Heart right ventricle (tissue), 16 donors: ENCODE measurements at regions not wholly inside any gene's neighbourhood (a gene's known extent, or its start where the extent isn't known, plus 50 kb on each side); places are given as distances from the start of the nearest gene placed in this dataset.

ENCODE experiments used
- ATAC-seq, 8 donors: fragments of 200-7000 bp; cut with Tn5 transposase; one replicate each; pipeline ENCODE4 v1.9.1; 2020; ENCODE audit warnings: mild to moderate bottlenecking in 8 of 8, moderate library complexity in 8 of 8, moderate number of reproducible peaks in 1 of 8
- DNase-seq, 2 donors: peaks; one replicate each; pipeline ENCODE4 v3.0.0-alpha.2; 2020
- H3K27ac ChIP-seq, 10 donors: fragments of 200-600 bp; sonication (generic) in 2 of 10; one replicate each; pipeline versions ENCODE4 v1.5.0 to v1.8.0; 2020 to 2022; ENCODE audit warnings: mild to moderate bottlenecking in 3 of 10
- H3K27me3 ChIP-seq, 7 donors: fragments of 200-600 bp; one replicate each; pipeline ENCODE4 v1.8.0; 2021 to 2022; ENCODE audit warnings: mild to moderate bottlenecking in 2 of 7
- H3K36me3 ChIP-seq, 9 donors: fragments of 200-600 bp; sonication (generic) in 1 of 9; one replicate each; pipeline versions ENCODE4 v1.5.0 to v1.8.0; 2020 to 2022; ENCODE audit warnings: mild to moderate bottlenecking in 2 of 9
- H3K4me1 ChIP-seq, 9 donors: fragments of 200-600 bp; sonication (generic) in 1 of 9; one replicate each; pipeline versions ENCODE4 v1.5.0 to v1.8.0; 2020 to 2022; ENCODE audit warnings: mild to moderate bottlenecking in 4 of 9
- H3K4me3 ChIP-seq, 10 donors: fragments of 200-600 bp; sonication (generic) in 2 of 10; one replicate each; pipeline versions ENCODE4 v1.5.0 to v1.8.0; 2020 to 2022; ENCODE audit warnings: mild to moderate bottlenecking in 7 of 10, moderate library complexity in 2 of 10
- H3K9me3 ChIP-seq, 11 donors: fragments of 200-600 bp in 10 of 11; sonication (generic) in 2 of 11; one replicate each; pipeline versions ENCODE4 v1.5.0 to v1.8.0; 2013 to 2022; ENCODE audit warnings: mild to moderate bottlenecking in 2 of 11, control low read depth in 1 of 11, moderate library complexity in 1 of 11
- CTCF ChIP-seq, 9 donors: fragments of 200-600 bp; sonication (generic) in 2 of 9; IDR thresholded peaks; one replicate each; pipeline versions ENCODE4 v1.5.0 to v1.8.0; 2021 to 2022; ENCODE audit warnings: antibody characterized with exemption in 9 of 9, mild to moderate bottlenecking in 5 of 9, moderate library complexity in 1 of 9
- WGBS, 2 donors: extraction: QIAGEN DNeasy Blood & Tissue Kit; methylation state at CpG; one replicate each; pipeline ENCODE4 v1.1.7; 2013; ENCODE audit warnings: inconsistent platforms in 1 of 2; 5-methylcytosine and 5-hydroxymethylcytosine counted together
- intact Hi-C, 10 donors: fragments of 100-400 bp; cut with DNase I; formaldehyde crosslinking; loops; one replicate each; pipeline versions ENCODE4 v1.11.1 to v1.14.2; 2022
- donor health status: Arrhythmogenic right ventricular cardiomyopathy.
- donor health status: ischemic (EF 13 %, LVEDD 7.1; RV severe dilation, severe dysfunction).
- donor health status: healthy with polysubstance abuse.
- donor health status: DM: no; HTN: yes; CAD: no.
- donor health status: DM: no; HTN: no; CAD: no.
- donor health status: ischemic (EF 25% LVEDD 6.9; RV normal size, moderate dysfunction).
- donor health status: ischemic (EF 25% LVEDD 5.7; RV mildly dilated, moderate dysfunction).
- donor health status: healthy.
- donor health status: DM: yes; HTN: yes; CAD: no.
- donor health status: Ischemic cardiomyopathy.
- donor health status: ischemic (EF 35%, LVEDD 5.7; RV mildly dilated, moderate dysfunction).
- donor health status: nonischemic (EF 11% LVEDD 7.7; RV severe dilation, severe dysfunction).
- donor health status: DM: yes; HTN: yes; CAD: no.
- donor health status: PGD.
- donor health status: ischemic (EF 29% LVEDD 5.4; RV normal size, mild dysfunction).
- donor health status: nonischemic (EF 23%, LVEDD 6.1; RV moderate dilation, normal function).

GRCh38 chr6:114793428-114793827, 450.6 kb upstream of the HS3ST5 start:
- Histone ChIP-seq H3K9me3 (peaks cover 0 to 5% (median 0%) of the 10 kb centered on the region in 11 donors), H3K4me3 (no peak overlapping the region), H3K27ac (no peak overlapping the region), H3K36me3 (no peaks in the 10 kb centered on the region), H3K4me1 (no peaks in the 10 kb centered on the region), H3K27me3 (no peaks in the 10 kb centered on the region)
- DNase-seq (no peak), ATAC-seq (no peak)
- intact Hi-C loops, result no loop called here
- TF ChIP-seq CTCF (IDR thresholded peaks at IDR 0.05), result no peak

GRCh38 chr6:114785235-114786127, 442.7 kb upstream of the HS3ST5 start:
- no peak for ATAC-seq
- DNase-seq, result no peak
- Histone ChIP-seq H3K4me3 (no peak overlapping the region), H3K36me3 (no peaks in the 10 kb centered on the region), H3K4me1 (no peaks in the 10 kb centered on the region), H3K27ac (no peak overlapping the region), H3K9me3 (peaks cover 0 to 10% (median 0%) of the 10 kb centered on the region in 11 donors), H3K27me3 (no peaks in the 10 kb centered on the region)
- TF ChIP-seq CTCF (IDR thresholded peaks at IDR 0.05), result no peak
- intact Hi-C loops, result no loop called here
- WGBS, 2 donors, result 60 to 80% methylated on average over 1 of the region's 1 CpG

- DNase-seq (no peak), ATAC-seq (no peak)
- no peak for TF ChIP-seq CTCF (IDR thresholded peaks at IDR 0.05)
- H3K4me3 ChIP-seq, result no peak overlapping the region
- whole genome bisulfite sequencing, 2 donors, result 55 to 73% methylated on average over 3 of the region's 3 CpGs
- intact Hi-C loops, result no loop called here
- no peaks in the 10 kb centered on the region for H3K36me3 ChIP-seq
- H3K4me1 ChIP-seq, result no peaks in the 10 kb centered on the region
- no peak overlapping the region for H3K27ac ChIP-seq
- H3K9me3 ChIP-seq, result peaks cover 0 to 10% (median 0%) of the 10 kb centered on the region in 11 donors
- no peaks in the 10 kb centered on the region for H3K27me3 ChIP-seq
These were observed 441.0 kb upstream of the HS3ST5 start for GRCh38 chr6:114783783-114784182.

GRCh38 chr6:114783083-114783482, 440.3 kb upstream of the HS3ST5 start:
- Histone ChIP-seq H3K27me3 (no peaks in the 10 kb centered on the region), H3K36me3 (no peaks in the 10 kb centered on the region), H3K4me3 (no peak overlapping the region), H3K9me3 (peaks cover 0 to 10% (median 0%) of the 10 kb centered on the region in 11 donors), H3K27ac (no peak overlapping the region), H3K4me1 (no peaks in the 10 kb centered on the region)
- no peak for TF ChIP-seq CTCF (IDR thresholded peaks at IDR 0.05)
- intact Hi-C loops, result no loop called here
- DNase-seq (no peak), ATAC-seq (no peak)
